GM23338 (cell line): ENCODE measurements at regions not wholly inside any gene's neighbourhood (a gene's known extent, or its start where the extent isn't known, plus 50 kb on each side); places are given as distances from the start of the nearest gene placed in this dataset.

ENCODE experiments used
- EZH2 ChIP-seq: fragments of 200-600 bp; sonication (generic); IDR thresholded peaks from one replicate; pipeline ENCODE4 v1.8.0; 2017; ENCODE audit warnings: antibody characterized with exemption, mild to moderate bottlenecking, low read depth; ENCODE audit not compliant: unreplicated experiment
- JUNB ChIP-seq: IDR thresholded peaks from one replicate; pipeline ENCODE4 v1.6.1; 2016; ENCODE audit warnings: antibody characterized with exemption; ENCODE audit not compliant: unreplicated experiment
- TF ChIP-seq, protein P1 (sequence below), 2 experiments: fragments of 200-600 bp in 1 of 2; sonication (generic) in 1 of 2; conservative IDR thresholded peaks; 2 replicates each; pipeline versions ENCODE4 v1.5.1 to v1.6.1; 2016 to 2017; ENCODE audit warnings: antibody characterized with exemption in 2 of 2, low read depth in 2 of 2, mild to moderate bottlenecking in 2 of 2, moderate library complexity in 1 of 2

DNA sequence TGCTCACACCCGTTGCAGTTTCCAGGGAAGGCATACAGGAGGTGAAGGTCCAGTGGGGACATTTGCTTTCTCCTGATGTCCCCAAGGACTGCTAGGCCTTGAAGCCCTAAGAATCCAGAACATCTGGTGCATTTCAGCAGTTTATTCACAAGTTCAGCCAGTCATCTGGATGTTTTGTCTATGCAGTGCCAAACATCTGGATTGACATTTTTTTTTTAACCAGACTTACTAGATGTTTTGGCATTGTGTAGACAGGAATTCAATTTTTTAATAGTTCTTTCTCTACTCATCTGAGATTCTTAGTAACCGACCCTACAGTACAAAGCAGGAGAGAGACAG, 256.2 kb downstream of the CLIC5 start:
- TF ChIP-seq, protein P1, sequence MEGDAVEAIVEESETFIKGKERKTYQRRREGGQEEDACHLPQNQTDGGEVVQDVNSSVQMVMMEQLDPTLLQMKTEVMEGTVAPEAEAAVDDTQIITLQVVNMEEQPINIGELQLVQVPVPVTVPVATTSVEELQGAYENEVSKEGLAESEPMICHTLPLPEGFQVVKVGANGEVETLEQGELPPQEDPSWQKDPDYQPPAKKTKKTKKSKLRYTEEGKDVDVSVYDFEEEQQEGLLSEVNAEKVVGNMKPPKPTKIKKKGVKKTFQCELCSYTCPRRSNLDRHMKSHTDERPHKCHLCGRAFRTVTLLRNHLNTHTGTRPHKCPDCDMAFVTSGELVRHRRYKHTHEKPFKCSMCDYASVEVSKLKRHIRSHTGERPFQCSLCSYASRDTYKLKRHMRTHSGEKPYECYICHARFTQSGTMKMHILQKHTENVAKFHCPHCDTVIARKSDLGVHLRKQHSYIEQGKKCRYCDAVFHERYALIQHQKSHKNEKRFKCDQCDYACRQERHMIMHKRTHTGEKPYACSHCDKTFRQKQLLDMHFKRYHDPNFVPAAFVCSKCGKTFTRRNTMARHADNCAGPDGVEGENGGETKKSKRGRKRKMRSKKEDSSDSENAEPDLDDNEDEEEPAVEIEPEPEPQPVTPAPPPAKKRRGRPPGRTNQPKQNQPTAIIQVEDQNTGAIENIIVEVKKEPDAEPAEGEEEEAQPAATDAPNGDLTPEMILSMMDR (conservative IDR thresholded peaks at IDR 0.05; ENCODE audit: low read depth in 2 of 2): no peak
- TF ChIP-seq EZH2 (no peak), JUNB (no peak)
